ENCODE measurements at regions not wholly inside any gene's neighbourhood (a gene's known extent, or its start where the extent isn't known, plus 50 kb on each side); places are given as distances from the start of the nearest gene placed in this dataset.

DNA sequence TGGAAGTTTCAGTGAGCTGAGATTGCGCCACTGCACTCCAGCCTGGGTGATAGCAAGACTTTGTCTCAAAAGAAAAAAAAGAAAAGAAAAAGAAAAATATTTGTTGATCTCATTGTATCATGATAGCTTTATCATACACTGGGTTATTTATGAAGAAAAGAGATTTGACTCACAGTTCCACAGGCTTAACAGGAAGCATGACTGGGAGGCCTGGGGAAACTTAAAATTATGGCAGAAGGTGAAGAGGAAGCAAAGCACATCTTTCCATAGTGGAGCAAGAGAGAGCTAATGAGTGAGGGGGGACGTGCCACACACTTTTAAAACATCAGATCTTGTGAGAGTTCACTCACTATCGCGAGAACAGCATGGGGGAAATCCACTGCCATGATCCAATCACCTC is 72.7 kb upstream of the FUT8 start:
- H2BK15ac ChIP-seq (ENCODE audit: low read depth, low read length), result no peak overlapping the region
- no peak overlapping the region for H3K4me2 ChIP-seq (ENCODE audit: low read depth, low read length)
- H3K4me3 ChIP-seq (ENCODE audit: insufficient read depth, low read depth, low read length), result no peak overlapping the region
- CTCF ChIA-PET, result interaction anchor here (0.6 kb wide), 1 partner anchor 51 kb away, joined by 3 read pairs; no protein-coding TSS in a partner anchor
- dilution Hi-C loops (cut with HindIII; ENCODE audit: low sequenced_read_pairs, unreplicated experiment) (no loop called here), intact Hi-C loops (cut with micrococcal nuclease) (no loop called here), in situ Hi-C loops (cut with MboI; ENCODE audit: low sequenced_read_pairs) (no loop called here)
- no CpG with 5 or more reads among the region's 4 CpGs for WGBS, 2 experiments (ENCODE audit: extremely low coverage in 2 of 2, insufficient read length in 1 of 2)
- no peak overlapping the region for H2AK5ac ChIP-seq (ENCODE audit: low read depth, low read length)
- no peak overlapping the region for H4K5ac ChIP-seq (ENCODE audit: low read depth, low read length)
- H4K20me1 ChIP-seq (ENCODE audit: insufficient read depth, low read length), result no peaks in the 10 kb centered on the region
- H3K4ac ChIP-seq (ENCODE audit: low read depth, low read length), result no peak overlapping the region
- DNase-seq, result no peak
- POLR2A ChIA-PET (ENCODE audit: unreplicated experiment), result no interaction called here
- no peak overlapping the region for H2BK120ac ChIP-seq (ENCODE audit: low read depth, low read length)
- H3K36me3 ChIP-seq (ENCODE audit: control insufficient read depth, insufficient read depth, low read length), result no peaks in the 10 kb centered on the region
- no peak overlapping the region for H4K91ac ChIP-seq (ENCODE audit: insufficient read depth, low read depth, low read length)
- H2AK9ac ChIP-seq (replicated peaks; ENCODE audit: low read depth, low read length, poor library complexity), result no peak overlapping the region
- H3K27ac ChIP-seq (ENCODE audit: insufficient read depth, low read length), result no peak overlapping the region
- peak overlapping the region in 1 of 2 experiments; percentile 30; a peak in 1 of 4 replicates for H4K8ac ChIP-seq (ENCODE audit: low read depth in 2 of 2, low read length in 2 of 2)
- no peak overlapping the region for H3K56ac ChIP-seq (ENCODE audit: extremely low read depth, insufficient read depth, low read length)
- no peaks in the 10 kb centered on the region for H3K79me1 ChIP-seq (ENCODE audit: low read depth in 1 of 2, low read length in 2 of 2)
- 0 out of 2 replicates have a peak overlapping the region, but pooled peaks have one; percentile 0 for H2BK20ac ChIP-seq (ENCODE audit: low read depth, low read length)
- peaks cover 9% of the 10 kb centered on the region for H3K4me1 ChIP-seq (ENCODE audit: control insufficient read depth, insufficient read depth, low read length)
- no peak overlapping the region for H3K18ac ChIP-seq (ENCODE audit: low read depth, low read length)
- H3K23ac ChIP-seq (ENCODE audit: low read depth, low read length), result no peak overlapping the region
- H3K9ac ChIP-seq (ENCODE audit: low read depth, low read length), result no peak overlapping the region
- no peak overlapping the region for H2BK5ac ChIP-seq (ENCODE audit: low read depth, low read length, poor library complexity, severe bottlenecking)
- peaks cover 11% of the 10 kb centered on the region for H3K9me1 ChIP-seq (ENCODE audit: insufficient read depth, low read length)
- BruUV-seq (replicated peaks), result no TSS peak
- no peaks in the 10 kb centered on the region for H3K9me3 ChIP-seq (ENCODE audit: control insufficient read depth, insufficient read depth, low read length)
- TF ChIP-seq POLR2A (IDR thresholded peaks at IDR 0.05; ENCODE audit: low read depth, low read length) (no peak), MXI1 (IDR thresholded peaks at IDR 0.05; ENCODE audit: borderline replicate concordance, low read depth, low read length) (no peak)
- 0 out of 2 replicates have a peak overlapping the region, but pooled peaks have one; percentile 65 for H3K14ac ChIP-seq (replicated peaks; ENCODE audit: low read depth, low read length)
- no peaks in the 10 kb centered on the region for H3K27me3 ChIP-seq (ENCODE audit: control insufficient read depth, insufficient read depth, low read length)
- no peak for ATAC-seq (ENCODE audit: low read depth)
- no peak overlapping the region for H2AFZ ChIP-seq (replicated peaks; ENCODE audit: low read length, poor library complexity)

Data from IMR-90 (cell line).